Endothelial cell of umbilical vein (primary cell): ENCODE measurements at regions not wholly inside any gene's neighbourhood (a gene's known extent, or its start where the extent isn't known, plus 50 kb on each side); places are given as distances from the start of the nearest gene placed in this dataset.

Source experiments
- BruUV-seq: library from RNA; stranded (reverse); fragments of 400-500 nt; replicated peaks from 2 replicates; lab custom pipeline; 2021; lab: Mats Ljungman, UMichigan
- CTCF ChIA-PET: fragments of 300-600, 350-600 bp; sonication (Branson Sonifier 250); formaldehyde crosslinking; loops from one replicate; lab custom pipeline; 2021; ENCODE audit warnings: antibody characterized with exemption, inconsistent platforms; lab: Charles Lee
- POLR2A ChIA-PET: fragments of 300-600, 350-600 bp; sonication (Branson Sonifier 250); formaldehyde crosslinking; loops from one replicate; lab custom pipeline; 2021; ENCODE audit warnings: antibody characterized with exemption, inconsistent platforms; lab: Charles Lee
- DNase-seq: peaks from one replicate; pipeline ENCODE4 v3.0.0-alpha.2; 2011; ENCODE audit warnings: low read depth, low spot score
- FAIRE-seq: peaks from 2 replicates; lab custom pipeline; 2011; peaks lifted over from hg19 to GRCh38; lab: Jason Lieb, UNC
- H2AFZ ChIP-seq: 2 replicates; pipeline ENCODE4 v1.6.0; 2012; ENCODE audit warnings: low read depth, low read length, control low read depth, inconsistent platforms
- H3K27ac ChIP-seq: 2 replicates; pipeline ENCODE4 v1.5.1; 2011; ENCODE audit warnings: low read depth, mild to moderate bottlenecking, control low read depth, low read length, moderate library complexity; ENCODE audit not compliant: insufficient read depth
- H3K27me3 ChIP-seq, 2 experiments: 2 replicates each; pipeline versions ENCODE4 v1.6.0 to v1.6.1; 2011; ENCODE audit warnings: low read length in 2 of 2, mixed read lengths in 1 of 2; ENCODE audit not compliant: control insufficient read depth in 2 of 2, insufficient read depth in 2 of 2
- H3K36me3 ChIP-seq, 2 experiments: 2 replicates in 1 of 2; 3 replicates in 1 of 2; pipeline ENCODE4 v1.5.1; 2011; ENCODE audit warnings: low read length in 2 of 2, mild to moderate bottlenecking in 1 of 2, moderate library complexity in 1 of 2; ENCODE audit not compliant: control insufficient read depth in 2 of 2, insufficient read depth in 2 of 2; ENCODE audit errors: extremely low read depth in 1 of 2
- H3K4me1 ChIP-seq: 3 replicates; pipeline ENCODE4 v1.5.1; 2011; ENCODE audit warnings: mild to moderate bottlenecking, low read length; ENCODE audit not compliant: control insufficient read depth, insufficient read depth; ENCODE audit errors: extremely low read depth
- H3K4me2 ChIP-seq: 2 replicates; pipeline ENCODE4 v1.6.1; 2011; ENCODE audit warnings: low read length, control low read depth, mixed read lengths; ENCODE audit not compliant: insufficient read depth
- H3K4me3 ChIP-seq, 3 experiments: fragments of 200-600 bp in 1 of 3; sonication (generic), shearing (Covaris generic) in 1 of 3; replicated peaks in 1 of 3; 2 replicates each; pipeline ENCODE4 v1.5.1; 2011 to 2016; ENCODE audit warnings: control low read depth in 3 of 3, low read length in 3 of 3, mild to moderate bottlenecking in 2 of 3, inconsistent platforms in 1 of 3, low read depth in 1 of 3, moderate library complexity in 1 of 3; ENCODE audit not compliant: insufficient read depth in 1 of 3
- H3K79me2 ChIP-seq: 2 replicates; pipeline ENCODE4 v1.6.0; 2012; ENCODE audit warnings: low read length, inconsistent platforms; ENCODE audit not compliant: control insufficient read depth, insufficient read depth
- H3K9ac ChIP-seq: replicated peaks from 2 replicates; pipeline ENCODE3; 2011; ENCODE audit warnings: low read length, control low read depth; ENCODE audit not compliant: insufficient read depth; ENCODE audit errors: extremely low read depth
- H3K9me1 ChIP-seq: replicated peaks from 3 replicates; pipeline ENCODE4 v1.6.0; 2011; ENCODE audit warnings: mild to moderate bottlenecking, low read length; ENCODE audit not compliant: control insufficient read depth, insufficient read depth; ENCODE audit errors: extremely low read depth
- H3K9me3 ChIP-seq: replicated peaks from 2 replicates; pipeline ENCODE4 v1.5.1; 2012; ENCODE audit warnings: low read length, inconsistent platforms; ENCODE audit not compliant: control insufficient read depth, insufficient read depth
- H4K20me1 ChIP-seq: replicated peaks from 2 replicates; pipeline ENCODE3; 2011; ENCODE audit warnings: mild to moderate bottlenecking, low read length; ENCODE audit not compliant: control insufficient read depth, insufficient read depth; ENCODE audit errors: extremely low read depth
- EZH2 ChIP-seq: IDR thresholded peaks from 2 replicates; pipeline ENCODE4 v1.6.1; 2012; ENCODE audit warnings: borderline replicate concordance, low read depth, mild to moderate bottlenecking, moderate library complexity, low read length, inconsistent platforms; ENCODE audit not compliant: severe bottlenecking
- FOS ChIP-seq: IDR thresholded peaks from 2 replicates; pipeline ENCODE4 v1.6.1; 2011; ENCODE audit warnings: mild to moderate bottlenecking, low read length, moderate library complexity, borderline replicate concordance; ENCODE audit not compliant: insufficient read depth
- GATA2 ChIP-seq: IDR thresholded peaks from 2 replicates; pipeline ENCODE4 v1.7.0; 2011; ENCODE audit warnings: low read depth, mild to moderate bottlenecking, moderate library complexity, mixed read lengths, low read length; ENCODE audit not compliant: insufficient read length, insufficient read depth
- JUN ChIP-seq: IDR thresholded peaks from 2 replicates; pipeline ENCODE4 v1.6.1; 2011; ENCODE audit warnings: borderline replicate concordance, low read depth; ENCODE audit not compliant: insufficient read length, insufficient read depth
- MYC ChIP-seq: IDR thresholded peaks from one replicate; pipeline ENCODE4 v1.6.1; 2011; ENCODE audit warnings: mild to moderate bottlenecking, low read depth, low read length
- POLR2A ChIP-seq: IDR thresholded peaks from 2 replicates; pipeline ENCODE4 v1.6.1; 2012; ENCODE audit warnings: low read depth, mild to moderate bottlenecking, control low read depth, low read length
- POLR2AphosphoS5 ChIP-seq: IDR thresholded peaks from 2 replicates; pipeline ENCODE4 v1.6.1; 2012; ENCODE audit warnings: low read depth, mild to moderate bottlenecking, control low read depth, low read length, moderate library complexity; ENCODE audit not compliant: insufficient read depth
- dilution Hi-C: fragments of 300-500 bp; cut with MboI; formaldehyde crosslinking; loops from one replicate; pipeline ENCODE4 v1.15.0; 2019; ENCODE audit warnings: low sequenced_read_pairs; ENCODE audit not compliant: extremely low pct_ligation_motif_present
- intact Hi-C: fragments of 100-400 bp; cut with micrococcal nuclease; formaldehyde crosslinking; loops from one replicate; pipeline ENCODE4 v1.10.0; 2022
- TF ChIP-seq, protein P1 (sequence below): IDR thresholded peaks from 2 replicates; pipeline ENCODE4 v1.6.1; 2011; ENCODE audit not compliant: insufficient read depth, insufficient read length
- TF ChIP-seq, protein P2 (sequence below), 2 donors: IDR thresholded peaks; 1 replicate in 1 of 2; 2 replicates in 1 of 2; pipeline ENCODE4 v1.5.1; 2011; ENCODE audit warnings: low read length in 2 of 2, mild to moderate bottlenecking in 2 of 2, moderate library complexity in 2 of 2, control low read depth in 1 of 2, inconsistent platforms in 1 of 2, low read depth in 1 of 2; ENCODE audit not compliant: insufficient read depth in 1 of 2; ENCODE audit errors: extremely low read depth in 1 of 2

DNA sequence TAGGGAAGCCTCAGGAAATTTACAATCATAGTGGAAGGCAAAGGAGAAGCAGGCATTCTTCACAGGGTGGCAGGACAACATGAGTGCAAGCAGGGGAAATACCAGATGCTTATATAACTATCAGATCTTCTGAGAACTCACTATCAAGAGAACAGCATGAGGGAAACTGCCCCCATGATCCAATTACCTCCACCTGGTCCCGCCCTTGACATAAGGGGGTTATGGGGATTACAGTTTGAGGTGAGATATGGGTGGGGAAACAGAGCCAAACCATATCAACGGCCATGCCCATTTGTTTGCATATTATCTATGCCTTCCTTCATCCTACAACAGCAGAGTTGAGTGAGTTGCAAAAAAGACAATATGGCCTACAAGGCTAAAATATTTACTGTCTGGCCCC lies 140.2 kb upstream of the CCDC196 start:
- H3K4me1 ChIP-seq = no peaks in the 10 kb centered on the region

DNA sequence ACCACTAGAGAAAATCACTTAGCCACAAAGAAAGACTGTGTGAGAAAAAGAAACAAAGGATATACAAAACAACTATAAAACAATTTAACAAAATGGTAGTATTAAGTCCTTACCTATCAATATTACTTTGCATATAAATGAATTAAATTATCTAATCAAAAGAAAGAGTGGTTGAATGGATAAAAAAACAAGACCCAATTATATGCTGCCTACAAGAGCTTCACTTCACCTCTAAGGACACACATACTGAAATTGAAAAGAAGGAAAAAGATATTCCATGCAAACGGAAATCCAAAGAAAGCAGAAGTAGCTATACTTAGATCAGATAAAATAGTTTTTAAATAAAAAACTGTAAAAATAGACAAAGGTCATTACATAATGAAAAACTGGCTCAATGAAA lies 134.9 kb upstream of the CCDC196 start:
- dilution Hi-C loops (no loop called here), intact Hi-C loops (no loop called here)
- FAIRE-seq = no peak
- Histone ChIP-seq H3K4me3 (no peak overlapping the region), H3K9me1 (no peaks in the 10 kb centered on the region), H3K79me2 (no peaks in the 10 kb centered on the region), H3K36me3 (no peaks in the 10 kb centered on the region), H2AFZ (no peak overlapping the region), H4K20me1 (no peaks in the 10 kb centered on the region), H3K9me3 (no peaks in the 10 kb centered on the region), H3K27me3 (no peaks in the 10 kb centered on the region), H3K4me1 (no peaks in the 10 kb centered on the region), H3K4me2 (no peak overlapping the region), H3K27ac (no peak overlapping the region), H3K9ac (no peak overlapping the region)
- POLR2A ChIA-PET = no interaction called here
- no TSS peak for BruUV-seq
- no peak for DNase-seq
- CTCF ChIA-PET = interaction anchor here (3.3 kb wide), 1 partner anchor 8 kb away, joined by 19 read pairs; no protein-coding TSS in a partner anchor
- TF ChIP-seq POLR2A (no peak), JUN (no peak), EZH2 (no peak), POLR2AphosphoS5 (no peak), GATA2 (no peak), MYC (no peak), FOS (no peak)
- TF ChIP-seq, protein P1, sequence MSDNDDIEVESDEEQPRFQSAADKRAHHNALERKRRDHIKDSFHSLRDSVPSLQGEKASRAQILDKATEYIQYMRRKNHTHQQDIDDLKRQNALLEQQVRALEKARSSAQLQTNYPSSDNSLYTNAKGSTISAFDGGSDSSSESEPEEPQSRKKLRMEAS = no peak
- TF ChIP-seq, protein P2, sequence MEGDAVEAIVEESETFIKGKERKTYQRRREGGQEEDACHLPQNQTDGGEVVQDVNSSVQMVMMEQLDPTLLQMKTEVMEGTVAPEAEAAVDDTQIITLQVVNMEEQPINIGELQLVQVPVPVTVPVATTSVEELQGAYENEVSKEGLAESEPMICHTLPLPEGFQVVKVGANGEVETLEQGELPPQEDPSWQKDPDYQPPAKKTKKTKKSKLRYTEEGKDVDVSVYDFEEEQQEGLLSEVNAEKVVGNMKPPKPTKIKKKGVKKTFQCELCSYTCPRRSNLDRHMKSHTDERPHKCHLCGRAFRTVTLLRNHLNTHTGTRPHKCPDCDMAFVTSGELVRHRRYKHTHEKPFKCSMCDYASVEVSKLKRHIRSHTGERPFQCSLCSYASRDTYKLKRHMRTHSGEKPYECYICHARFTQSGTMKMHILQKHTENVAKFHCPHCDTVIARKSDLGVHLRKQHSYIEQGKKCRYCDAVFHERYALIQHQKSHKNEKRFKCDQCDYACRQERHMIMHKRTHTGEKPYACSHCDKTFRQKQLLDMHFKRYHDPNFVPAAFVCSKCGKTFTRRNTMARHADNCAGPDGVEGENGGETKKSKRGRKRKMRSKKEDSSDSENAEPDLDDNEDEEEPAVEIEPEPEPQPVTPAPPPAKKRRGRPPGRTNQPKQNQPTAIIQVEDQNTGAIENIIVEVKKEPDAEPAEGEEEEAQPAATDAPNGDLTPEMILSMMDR (IDR thresholded peaks at IDR 0.05; ENCODE audit: extremely low read depth in 1 of 2, insufficient read depth in 1 of 2, low read depth in 1 of 2, low read length in 2 of 2) = no peak

More for the DNA sequence above, 140.2 kb upstream of the CCDC196 start:
- no TSS peak for BruUV-seq
- Histone ChIP-seq H3K9ac (no peak overlapping the region), H2AFZ (no peak overlapping the region), H3K36me3 (no peaks in the 10 kb centered on the region), H3K4me2 (no peak overlapping the region), H3K4me3 (no peak overlapping the region), H3K27ac (no peak overlapping the region), H3K9me3 (no peaks in the 10 kb centered on the region), H4K20me1 (no peaks in the 10 kb centered on the region), H3K79me2 (no peaks in the 10 kb centered on the region), H3K27me3 (no peaks in the 10 kb centered on the region), H3K9me1 (no peaks in the 10 kb centered on the region)
- ChIA-PET POLR2A (no interaction called here), CTCF (no interaction called here)
- dilution Hi-C loops = no loop called here
- DNase-seq = no peak
- FAIRE-seq = no peak
- intact Hi-C loops = no loop called here
- no peak for TF ChIP-seq POLR2AphosphoS5
- no peak for TF ChIP-seq JUN
- no peak for TF ChIP-seq MYC
- no peak for TF ChIP-seq GATA2
- TF ChIP-seq, protein P1 = no peak
- TF ChIP-seq POLR2A = no peak
- TF ChIP-seq, protein P2 (IDR thresholded peaks at IDR 0.05; ENCODE audit: extremely low read depth in 1 of 2, insufficient read depth in 1 of 2, low read depth in 1 of 2, low read length in 2 of 2) = no peak
